HG02763 (cell line): ENCODE measurements at regions not wholly inside any gene's neighbourhood (a gene's known extent, or its start where the extent isn't known, plus 50 kb on each side); places are given as distances from the start of the nearest gene placed in this dataset.
"Not testable (repeated sequence)": the region's sequence is repeated elsewhere in the genome, so short reads cannot be mapped to it uniquely, and the experiment has no call there.

ENCODE experiments used
- ATAC-seq: cut with Tn5 transposase; IDR thresholded peaks from one replicate; pipeline ENCODE4 v1.9.1; 2021; ENCODE audit warnings: mild to moderate bottlenecking, moderate library complexity; ENCODE audit not compliant: unreplicated experiment

- ATAC-seq: no peak
Measured at GRCh38 chr21:23955135-23955843, 1652.0 kb downstream of the MRPL39 start.

DNA sequence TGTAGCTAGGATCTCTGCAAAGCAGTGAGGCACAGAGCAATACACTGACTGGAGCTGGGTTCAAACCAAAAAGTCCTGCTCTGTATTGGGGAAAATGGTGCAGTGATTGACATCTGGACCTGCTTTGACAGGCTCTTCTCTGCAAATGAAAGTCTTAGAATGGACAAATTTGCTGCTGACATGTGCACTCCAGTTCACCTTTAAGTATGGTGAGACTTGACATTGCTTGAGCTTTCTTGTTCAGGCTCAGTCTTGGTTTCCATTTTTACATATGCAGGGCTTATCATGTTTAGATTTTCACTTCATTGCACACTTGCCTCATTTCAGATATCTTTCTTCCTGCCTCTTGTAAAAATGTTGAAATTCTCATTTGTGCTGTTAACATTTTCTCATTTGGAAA is 1655.0 kb downstream of the MRPL39 start:
- ATAC-seq: no peak

- no peak for ATAC-seq
Measured at GRCh38 chr21:23951251-23951650, 1656.0 kb downstream of the MRPL39 start.

- no peak for ATAC-seq
Measured at GRCh38 chr21:23950344-23950743, 1656.9 kb downstream of the MRPL39 start.

- ATAC-seq: no peak
Measured at GRCh38 chr21:23949493-23949892, 1657.8 kb downstream of the MRPL39 start.

- peak; percentile 54 for ATAC-seq
Measured at GRCh38 chr21:23939369-23940065, 1667.8 kb downstream of the MRPL39 start.

DNA sequence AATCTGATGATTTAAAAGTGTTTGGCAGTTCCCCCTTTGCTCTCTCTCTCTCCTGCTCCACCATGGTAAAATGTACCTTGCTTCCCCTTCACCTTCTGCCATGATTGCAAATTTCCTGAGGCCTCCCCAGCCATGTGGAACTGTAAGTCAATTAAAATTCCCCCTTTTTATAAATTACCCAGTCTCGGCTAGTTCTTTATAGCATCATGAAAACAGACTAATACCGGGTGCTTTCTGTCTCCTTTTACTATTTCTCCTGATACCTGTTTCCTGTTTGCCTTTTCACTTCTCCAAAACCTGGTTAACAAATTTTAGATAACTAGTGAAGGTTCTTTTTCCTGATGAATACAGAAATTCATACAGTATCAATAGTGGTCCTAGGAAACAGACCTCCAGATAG is 1670.3 kb downstream of the MRPL39 start:
- no peak for ATAC-seq

- ATAC-seq: no peak
Measured at GRCh38 chr21:23936224-23936623, 1671.1 kb downstream of the MRPL39 start.

- ATAC-seq: no peak
Measured at GRCh38 chr21:23930565-23930964, 1676.7 kb downstream of the MRPL39 start.

DNA sequence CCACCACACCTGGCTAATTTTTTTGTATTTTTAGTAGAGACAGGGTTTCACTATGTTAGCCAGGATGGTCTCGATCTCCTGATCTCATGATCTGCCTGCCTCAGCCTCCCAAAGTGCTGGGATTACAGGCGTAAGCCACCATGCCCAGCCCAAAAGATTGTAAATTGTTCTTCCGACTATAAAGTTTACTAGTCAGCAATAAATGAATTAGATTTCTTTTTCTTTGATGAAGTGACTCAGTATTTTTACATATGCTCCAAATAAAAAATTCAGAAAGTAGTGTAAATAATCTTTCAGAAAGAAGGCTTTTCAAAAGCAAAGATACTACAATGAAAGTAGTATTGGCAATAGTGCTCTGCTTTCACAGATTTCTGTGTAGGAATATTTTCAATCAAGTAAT is 1680.9 kb downstream of the MRPL39 start:
- not testable (repeated sequence) for ATAC-seq

DNA sequence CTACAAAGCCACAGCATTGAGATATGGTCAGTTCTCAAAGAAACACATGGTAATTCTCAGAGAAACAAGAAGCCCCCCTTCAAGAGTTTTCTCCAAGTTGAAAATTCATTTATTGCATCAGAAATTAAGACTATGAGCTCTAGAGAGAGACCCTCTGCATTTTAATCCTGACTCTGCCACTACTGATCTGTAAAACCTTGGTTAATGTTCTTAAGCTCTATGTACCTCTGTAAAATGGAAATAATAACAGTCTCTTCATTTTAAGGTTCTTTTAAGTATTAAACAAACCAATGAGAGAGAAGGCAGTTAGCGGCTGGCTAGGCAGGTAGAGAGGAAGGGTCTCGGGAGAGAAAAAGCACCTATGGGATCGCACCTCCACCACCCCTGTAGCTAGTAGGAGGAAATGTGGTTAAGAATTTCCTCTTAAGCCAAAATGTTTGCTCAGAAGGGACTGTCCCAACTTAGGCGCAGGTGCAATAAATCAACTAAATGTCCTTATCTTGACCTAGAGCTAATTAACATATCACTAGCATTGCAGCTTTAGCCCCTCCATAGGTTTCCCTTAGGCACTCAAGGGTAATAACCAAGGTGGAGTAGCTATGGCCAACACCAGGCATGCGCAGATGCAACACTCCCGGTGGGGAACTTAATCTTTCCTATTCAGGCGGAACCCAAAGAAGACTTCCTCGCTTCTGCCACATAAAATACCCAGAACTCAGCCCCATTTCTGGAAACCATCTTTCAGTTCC is 1685.4 kb downstream of the MRPL39 start:
- peak; percentile 44 for ATAC-seq

GRCh38 chr21:23900727-23901126 is 1706.6 kb downstream of the MRPL39 start:
- no peak for ATAC-seq

- no peak for ATAC-seq
Measured at GRCh38 chr21:23899561-23899960, 1707.7 kb downstream of the MRPL39 start.

- no peak for ATAC-seq
Measured at GRCh38 chr21:23890652-23891051, 1716.6 kb downstream of the MRPL39 start.

DNA sequence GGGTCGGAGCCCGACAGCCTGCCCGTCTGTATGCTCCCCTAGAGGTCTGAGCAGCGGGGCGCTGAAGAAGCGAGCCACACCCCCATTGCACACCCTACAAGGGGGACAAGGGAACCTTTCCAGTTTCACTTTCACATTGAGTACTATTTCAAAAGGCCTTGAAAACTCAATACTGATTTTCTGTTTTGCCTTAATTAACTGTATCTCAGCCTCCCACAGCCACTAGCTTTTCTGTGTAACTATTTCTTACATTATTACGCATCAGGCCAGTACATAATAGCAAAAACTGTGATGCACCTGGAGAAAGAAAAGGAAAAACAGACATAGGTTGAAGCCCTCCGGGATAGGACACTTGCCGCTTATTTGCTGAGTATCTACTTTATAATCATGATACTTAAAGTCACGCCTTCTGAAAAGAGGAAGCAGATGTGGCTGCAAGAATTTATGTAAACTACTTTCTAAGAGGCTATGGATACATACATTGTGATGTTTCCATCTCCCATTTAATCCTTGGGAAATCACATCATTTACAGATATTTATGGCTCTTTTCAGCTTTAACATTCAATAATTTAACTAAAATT is 1719.5 kb downstream of the MRPL39 start:
- ATAC-seq: peak; percentile 77

DNA sequence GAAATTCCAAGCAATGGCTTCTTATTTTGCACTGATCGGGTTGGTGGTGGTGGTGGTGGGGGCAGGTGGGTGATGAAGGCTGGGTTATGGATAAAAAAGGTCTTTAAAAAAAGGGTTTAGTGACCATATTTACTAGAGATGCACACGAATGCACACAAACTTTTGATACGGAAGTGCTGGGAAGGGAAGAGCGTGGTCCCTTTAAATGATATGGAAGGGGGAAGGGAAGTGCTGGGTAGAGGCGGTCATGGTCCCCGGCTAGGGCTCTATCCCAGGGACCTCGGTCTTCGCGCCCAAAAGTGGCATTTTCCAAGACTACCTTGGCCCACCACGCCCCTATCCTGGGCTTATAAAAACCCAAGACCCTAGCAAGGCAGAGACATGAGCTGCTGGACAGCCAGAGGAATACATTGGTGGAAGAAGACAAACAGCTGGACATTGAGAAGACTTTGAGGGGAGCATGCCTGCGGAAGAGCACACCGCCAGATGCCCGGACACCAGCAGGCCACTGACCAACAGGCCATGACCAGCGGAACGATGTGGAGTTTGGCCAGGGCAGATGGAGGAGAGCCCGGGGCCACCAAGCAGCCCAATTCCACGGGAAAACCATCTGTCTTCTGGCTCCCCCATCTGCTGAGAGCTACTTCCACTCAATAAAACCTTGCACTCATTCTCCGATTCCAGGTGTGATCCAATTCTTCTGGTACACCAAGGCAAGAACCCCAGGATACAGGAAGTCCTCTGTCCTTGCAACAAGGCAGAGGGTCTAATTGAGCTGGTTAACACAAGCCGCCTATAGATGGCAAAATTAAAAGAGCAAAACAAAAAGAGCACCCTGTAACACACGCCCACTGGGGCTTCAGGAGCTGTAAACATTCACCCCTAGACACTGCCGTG is 1720.2 kb downstream of the MRPL39 start:
- ATAC-seq: no peak

- ATAC-seq: no peak
Measured at GRCh38 chr21:23881783-23882182, 1725.5 kb downstream of the MRPL39 start.

DNA sequence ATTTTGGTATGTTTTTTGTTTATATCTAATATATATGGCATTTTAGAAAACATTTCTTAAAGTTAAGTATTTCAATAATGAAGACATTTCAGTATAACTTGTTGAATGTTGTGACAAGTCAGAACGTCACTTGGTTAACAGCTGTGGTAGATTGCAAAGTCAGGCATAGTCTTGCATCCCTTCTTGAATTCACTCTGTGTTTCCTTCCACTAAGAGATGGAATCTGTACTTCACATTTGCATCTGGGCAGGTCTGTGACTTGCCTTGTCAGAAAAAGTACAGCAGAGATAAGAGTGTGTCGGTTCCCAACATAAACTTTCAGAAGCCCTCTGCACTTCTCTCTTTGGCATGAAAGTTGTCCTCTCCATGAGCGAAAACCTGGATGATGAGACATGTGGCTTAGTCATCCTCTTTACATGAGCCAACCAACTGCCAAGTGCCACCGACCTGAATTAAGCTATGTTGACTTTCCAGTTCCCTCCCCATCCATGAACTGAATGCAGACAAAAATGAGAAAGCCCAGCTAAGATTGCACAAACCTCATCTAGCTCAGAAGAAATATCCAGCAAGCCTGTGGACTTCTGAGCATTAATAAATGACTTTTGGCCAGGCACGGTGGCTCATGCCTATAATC is 1730.2 kb downstream of the MRPL39 start:
- ATAC-seq: no peak

DNA sequence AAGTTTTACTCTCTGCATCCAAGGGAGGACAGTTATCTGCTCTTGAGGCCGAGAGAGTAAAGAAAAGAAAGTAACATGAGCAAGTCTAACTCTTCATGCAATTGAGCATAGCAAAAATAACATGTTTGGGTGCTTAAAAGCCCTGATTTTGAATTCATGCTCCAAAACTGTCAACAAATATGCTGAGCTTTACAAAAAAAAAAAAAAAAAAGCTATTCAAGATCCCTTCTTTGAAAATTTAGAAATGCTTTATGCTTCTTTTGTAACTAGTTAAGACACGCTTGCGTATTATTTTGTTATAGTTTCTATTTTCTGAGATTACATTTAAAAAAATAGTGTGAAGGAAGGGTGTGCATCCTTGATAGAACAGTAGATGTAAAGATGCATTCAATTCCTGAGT is 1733.0 kb downstream of the MRPL39 start:
- ATAC-seq: no peak

- no peak for ATAC-seq
Measured at GRCh38 chr21:23861911-23862504, 1745.3 kb downstream of the MRPL39 start.
